ENCODE measurements at regions not wholly inside any gene's neighbourhood (a gene's known extent, or its start where the extent isn't known, plus 50 kb on each side); places are given as distances from the start of the nearest gene placed in this dataset.

DNA sequence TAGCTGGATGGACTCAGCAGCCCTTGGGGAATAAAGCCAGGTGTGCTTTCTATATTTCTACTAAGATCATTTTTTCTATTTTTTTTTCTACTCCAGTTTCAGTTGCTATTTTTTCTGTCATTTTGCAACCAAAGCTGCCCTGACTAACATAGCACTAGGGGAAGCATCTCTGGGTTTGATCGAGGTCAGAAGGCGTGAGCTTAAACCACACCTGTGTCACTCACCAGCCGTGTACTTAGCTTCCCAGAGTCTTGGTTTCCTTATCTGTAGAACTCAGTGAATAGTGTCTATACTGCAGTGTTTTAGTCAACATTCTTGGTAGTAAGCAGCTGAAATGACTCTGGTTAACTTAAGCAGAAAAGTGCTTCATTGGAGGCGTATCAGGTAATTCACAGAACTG is 489.6 kb upstream of the SPRED2 start:
- H3K4me2 ChIP-seq (ENCODE audit: insufficient read depth, low read length), result no peak overlapping the region
- no peaks in the 10 kb centered on the region for H3K4me1 ChIP-seq (ENCODE audit: insufficient read depth, low read length)
- no peak overlapping the region for H3K27ac ChIP-seq (ENCODE audit: low read depth, low read length)
- H2AFZ ChIP-seq (ENCODE audit: low read length), result no peak overlapping the region
- H3K4me3 ChIP-seq (ENCODE audit: insufficient read depth, low read length), result no peak overlapping the region
- TF ChIP-seq, protein P1, sequence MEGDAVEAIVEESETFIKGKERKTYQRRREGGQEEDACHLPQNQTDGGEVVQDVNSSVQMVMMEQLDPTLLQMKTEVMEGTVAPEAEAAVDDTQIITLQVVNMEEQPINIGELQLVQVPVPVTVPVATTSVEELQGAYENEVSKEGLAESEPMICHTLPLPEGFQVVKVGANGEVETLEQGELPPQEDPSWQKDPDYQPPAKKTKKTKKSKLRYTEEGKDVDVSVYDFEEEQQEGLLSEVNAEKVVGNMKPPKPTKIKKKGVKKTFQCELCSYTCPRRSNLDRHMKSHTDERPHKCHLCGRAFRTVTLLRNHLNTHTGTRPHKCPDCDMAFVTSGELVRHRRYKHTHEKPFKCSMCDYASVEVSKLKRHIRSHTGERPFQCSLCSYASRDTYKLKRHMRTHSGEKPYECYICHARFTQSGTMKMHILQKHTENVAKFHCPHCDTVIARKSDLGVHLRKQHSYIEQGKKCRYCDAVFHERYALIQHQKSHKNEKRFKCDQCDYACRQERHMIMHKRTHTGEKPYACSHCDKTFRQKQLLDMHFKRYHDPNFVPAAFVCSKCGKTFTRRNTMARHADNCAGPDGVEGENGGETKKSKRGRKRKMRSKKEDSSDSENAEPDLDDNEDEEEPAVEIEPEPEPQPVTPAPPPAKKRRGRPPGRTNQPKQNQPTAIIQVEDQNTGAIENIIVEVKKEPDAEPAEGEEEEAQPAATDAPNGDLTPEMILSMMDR (IDR thresholded peaks at IDR 0.05; ENCODE audit: extremely low read depth, low read depth, low read length), result no peak
- no peaks in the 10 kb centered on the region for H3K27me3 ChIP-seq (ENCODE audit: insufficient read depth, low read length)
- H4K20me1 ChIP-seq (ENCODE audit: insufficient read depth, low read length), result no peaks in the 10 kb centered on the region
- H3K36me3 ChIP-seq (ENCODE audit: insufficient read depth, low read length), result no peaks in the 10 kb centered on the region
- H3K79me2 ChIP-seq (ENCODE audit: insufficient read depth, low read length), result no peaks in the 10 kb centered on the region
- no peak for DNase-seq (ENCODE audit: insufficient read length, low spot score, missing footprints)
- H3K9me3 ChIP-seq (ENCODE audit: low read depth, low read length), result no peaks in the 10 kb centered on the region

DNA sequence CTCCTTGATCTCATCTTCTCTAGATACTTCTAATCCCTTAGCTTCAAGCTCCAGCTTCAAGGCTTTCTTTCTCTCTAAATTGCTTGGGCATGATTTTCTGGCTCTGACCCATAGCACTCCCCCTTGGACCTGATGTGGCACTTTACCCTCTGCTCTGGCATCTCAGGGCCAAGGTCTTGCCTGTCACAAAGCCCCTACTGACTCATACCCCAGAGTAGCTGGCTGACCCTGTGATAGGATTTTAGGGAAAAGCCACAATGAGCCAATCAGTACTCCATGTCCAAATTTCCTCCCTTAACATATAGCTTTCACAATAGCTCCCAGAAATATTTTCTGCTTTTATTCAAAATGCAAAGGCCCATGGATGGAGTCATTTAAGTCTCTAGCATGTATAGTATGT is 488.7 kb upstream of the SPRED2 start:
- H3K4me2 ChIP-seq (ENCODE audit: insufficient read depth, low read length), result no peak overlapping the region
- TF ChIP-seq, protein P1 (IDR thresholded peaks at IDR 0.05; ENCODE audit: extremely low read depth, low read depth, low read length), result no peak
- no peaks in the 10 kb centered on the region for H3K79me2 ChIP-seq (ENCODE audit: insufficient read depth, low read length)
- no peaks in the 10 kb centered on the region for H3K27me3 ChIP-seq (ENCODE audit: insufficient read depth, low read length)
- H3K36me3 ChIP-seq (ENCODE audit: insufficient read depth, low read length), result no peaks in the 10 kb centered on the region
- DNase-seq (ENCODE audit: insufficient read length, low spot score, missing footprints), result no peak
- no peaks in the 10 kb centered on the region for H3K4me1 ChIP-seq (ENCODE audit: insufficient read depth, low read length)
- H3K9me3 ChIP-seq (ENCODE audit: low read depth, low read length), result no peaks in the 10 kb centered on the region
- no peak overlapping the region for H3K27ac ChIP-seq (ENCODE audit: low read depth, low read length)
- H3K4me3 ChIP-seq (ENCODE audit: insufficient read depth, low read length), result no peak overlapping the region
- no peaks in the 10 kb centered on the region for H4K20me1 ChIP-seq (ENCODE audit: insufficient read depth, low read length)
- H2AFZ ChIP-seq (ENCODE audit: low read length), result no peak overlapping the region

DNA sequence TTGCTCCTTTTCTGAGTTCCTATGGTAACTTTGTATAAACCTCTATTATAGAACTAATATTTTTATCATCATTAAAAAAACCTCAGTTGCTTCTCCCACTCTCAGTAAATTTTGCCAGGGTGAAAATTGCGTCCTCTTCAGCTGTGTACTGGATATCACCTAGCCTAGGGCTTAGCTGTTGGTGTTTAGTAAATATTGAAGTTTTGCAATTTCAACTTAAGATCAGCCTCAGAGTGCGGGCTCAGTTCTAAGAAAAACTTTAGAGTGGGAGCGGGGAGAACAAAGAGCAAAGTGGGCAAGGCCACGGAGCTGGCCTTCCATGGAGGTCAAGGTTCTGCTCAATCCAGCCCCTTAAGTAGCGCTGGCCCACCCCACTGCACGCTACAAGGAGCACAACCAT is 488.3 kb upstream of the SPRED2 start:
- no peak for DNase-seq (ENCODE audit: insufficient read length, low spot score, missing footprints)
- Histone ChIP-seq H4K20me1 (ENCODE audit: insufficient read depth, low read length) (no peaks in the 10 kb centered on the region), H3K4me3 (ENCODE audit: insufficient read depth, low read length) (no peak overlapping the region), H3K79me2 (ENCODE audit: insufficient read depth, low read length) (no peaks in the 10 kb centered on the region), H3K36me3 (ENCODE audit: insufficient read depth, low read length) (no peaks in the 10 kb centered on the region), H3K27ac (ENCODE audit: low read depth, low read length) (no peak overlapping the region), H3K4me1 (ENCODE audit: insufficient read depth, low read length) (no peaks in the 10 kb centered on the region), H2AFZ (ENCODE audit: low read length) (no peak overlapping the region), H3K4me2 (ENCODE audit: insufficient read depth, low read length) (no peak overlapping the region), H3K27me3 (ENCODE audit: insufficient read depth, low read length) (no peaks in the 10 kb centered on the region), H3K9me3 (ENCODE audit: low read depth, low read length) (no peaks in the 10 kb centered on the region)
- TF ChIP-seq, protein P1 (IDR thresholded peaks at IDR 0.05; ENCODE audit: extremely low read depth, low read depth, low read length), result no peak

DNA sequence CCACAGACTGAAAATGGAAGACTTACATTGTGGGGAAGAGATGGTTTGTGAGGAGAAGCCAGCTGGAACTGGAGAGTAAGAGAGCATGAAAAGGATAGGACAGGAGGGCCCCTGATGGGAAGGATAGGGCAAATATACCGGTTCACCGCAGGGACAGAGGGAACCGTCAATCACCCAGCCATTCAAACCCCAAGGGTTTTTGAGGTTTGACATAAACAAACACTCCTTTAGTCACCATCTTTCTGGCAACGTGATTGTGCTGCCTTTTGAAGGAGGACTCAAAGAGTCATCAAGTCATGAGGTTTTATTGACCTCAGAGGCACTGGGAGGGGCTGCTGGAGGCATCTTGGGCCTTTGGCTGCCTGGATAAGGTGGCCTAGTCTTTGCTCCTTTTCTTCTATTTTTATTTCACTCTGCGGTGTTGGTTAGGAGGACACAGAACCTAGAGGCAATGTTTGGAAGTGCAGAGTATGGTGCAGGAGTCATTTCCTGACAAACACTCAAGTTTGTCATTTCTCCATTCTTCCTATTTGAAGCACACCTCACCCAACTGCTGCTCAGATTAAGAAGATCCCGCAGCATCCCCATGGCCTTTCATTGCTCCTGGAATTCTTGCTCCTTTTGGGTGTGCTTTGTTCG is 487.3 kb upstream of the SPRED2 start:
- Histone ChIP-seq H3K27me3 (ENCODE audit: insufficient read depth, low read length) (no peaks in the 10 kb centered on the region), H3K79me2 (ENCODE audit: insufficient read depth, low read length) (no peaks in the 10 kb centered on the region), H3K4me3 (ENCODE audit: insufficient read depth, low read length) (no peak overlapping the region), H3K4me1 (ENCODE audit: insufficient read depth, low read length) (no peaks in the 10 kb centered on the region), H4K20me1 (ENCODE audit: insufficient read depth, low read length) (no peaks in the 10 kb centered on the region), H3K4me2 (ENCODE audit: insufficient read depth, low read length) (no peak overlapping the region), H3K27ac (ENCODE audit: low read depth, low read length) (no peak overlapping the region), H3K36me3 (ENCODE audit: insufficient read depth, low read length) (no peaks in the 10 kb centered on the region), H2AFZ (ENCODE audit: low read length) (no peak overlapping the region), H3K9me3 (ENCODE audit: low read depth, low read length) (no peaks in the 10 kb centered on the region)
- DNase-seq (ENCODE audit: insufficient read length, low spot score, missing footprints), result no peak
- TF ChIP-seq, protein P1 (IDR thresholded peaks at IDR 0.05; ENCODE audit: extremely low read depth, low read depth, low read length), result no peak
